ENCODE measurements at regions not wholly inside any gene's neighbourhood (a gene's known extent, or its start where the extent isn't known, plus 50 kb on each side); places are given as distances from the start of the nearest gene placed in this dataset.

- no peak overlapping the region for H3K4me3 ChIP-seq (replicated peaks in 1 of 2; ENCODE audit: low read depth in 2 of 2, low read length in 2 of 2)
- DNase-seq (ENCODE audit: low read depth in 2 of 2) = no peak
- TF ChIP-seq CTCF (IDR thresholded peaks at IDR 0.05; ENCODE audit: low read depth, low read length) = no peak
Measured at GRCh38 chr20:22910287-22910852, 124.7 kb upstream of the SSTR4 start.

GRCh38 chr20:22914291-22914690 lies 120.8 kb upstream of the SSTR4 start:
- DNase-seq (ENCODE audit: low read depth in 2 of 2) = no peak
- no peak for TF ChIP-seq CTCF (IDR thresholded peaks at IDR 0.05; ENCODE audit: low read depth, low read length)
- H3K4me3 ChIP-seq (replicated peaks in 1 of 2; ENCODE audit: low read depth in 2 of 2, low read length in 2 of 2) = no peak overlapping the region

- no peak for TF ChIP-seq CTCF (IDR thresholded peaks at IDR 0.05; ENCODE audit: low read depth, low read length)
- no peak for DNase-seq (ENCODE audit: low read depth in 2 of 2)
- no peak overlapping the region for H3K4me3 ChIP-seq (replicated peaks in 1 of 2; ENCODE audit: low read depth in 2 of 2, low read length in 2 of 2)
Measured at GRCh38 chr20:22915512-22915911, 119.6 kb upstream of the SSTR4 start.

GRCh38 chr20:22916021-22916842 lies 118.9 kb upstream of the SSTR4 start:
- H3K4me3 ChIP-seq (replicated peaks in 1 of 2; ENCODE audit: low read depth in 2 of 2, low read length in 2 of 2) = no peak overlapping the region
- TF ChIP-seq CTCF (IDR thresholded peaks at IDR 0.05; ENCODE audit: low read depth, low read length) = no peak
- DNase-seq (ENCODE audit: low read depth in 2 of 2) = no peak

- peak; percentile 8 to 28 for DNase-seq (ENCODE audit: low read depth in 2 of 2)
- no peak overlapping the region for H3K4me3 ChIP-seq (replicated peaks in 1 of 2; ENCODE audit: low read depth in 2 of 2, low read length in 2 of 2)
- TF ChIP-seq CTCF (IDR thresholded peaks at IDR 0.05; ENCODE audit: low read depth, low read length) = no peak
Measured at GRCh38 chr20:22918286-22918983, 116.7 kb upstream of the SSTR4 start.

GRCh38 chr20:22920898-22921297 lies 114.2 kb upstream of the SSTR4 start:
- DNase-seq (ENCODE audit: low read depth in 2 of 2) = no peak
- H3K4me3 ChIP-seq (replicated peaks in 1 of 2; ENCODE audit: low read depth in 2 of 2, low read length in 2 of 2) = no peak overlapping the region
- no peak for TF ChIP-seq CTCF (IDR thresholded peaks at IDR 0.05; ENCODE audit: low read depth, low read length)
